Activated CD4-positive, CD25-positive, alpha-beta regulatory T cell treated with anti-CD3 and anti-CD28 coated beads, Interleukin-2, amount 50 U/mL, for 24 hours (primary cell): ENCODE measurements at regions not wholly inside any gene's neighbourhood (a gene's known extent, or its start where the extent isn't known, plus 50 kb on each side); places are given as distances from the start of the nearest gene placed in this dataset.
A peak's percentile ranks its signal among the peaks of the same experiment; 100 is the strongest.

Source experiments
- ATAC-seq, 2 donors: fragments of 150-1000 bp; cut with Tn5 transposase; one replicate each; pipeline ENCODE4 v1.10.0; 2021; ENCODE audit warnings: mild to moderate bottlenecking in 1 of 2, moderate library complexity in 1 of 2

DNA sequence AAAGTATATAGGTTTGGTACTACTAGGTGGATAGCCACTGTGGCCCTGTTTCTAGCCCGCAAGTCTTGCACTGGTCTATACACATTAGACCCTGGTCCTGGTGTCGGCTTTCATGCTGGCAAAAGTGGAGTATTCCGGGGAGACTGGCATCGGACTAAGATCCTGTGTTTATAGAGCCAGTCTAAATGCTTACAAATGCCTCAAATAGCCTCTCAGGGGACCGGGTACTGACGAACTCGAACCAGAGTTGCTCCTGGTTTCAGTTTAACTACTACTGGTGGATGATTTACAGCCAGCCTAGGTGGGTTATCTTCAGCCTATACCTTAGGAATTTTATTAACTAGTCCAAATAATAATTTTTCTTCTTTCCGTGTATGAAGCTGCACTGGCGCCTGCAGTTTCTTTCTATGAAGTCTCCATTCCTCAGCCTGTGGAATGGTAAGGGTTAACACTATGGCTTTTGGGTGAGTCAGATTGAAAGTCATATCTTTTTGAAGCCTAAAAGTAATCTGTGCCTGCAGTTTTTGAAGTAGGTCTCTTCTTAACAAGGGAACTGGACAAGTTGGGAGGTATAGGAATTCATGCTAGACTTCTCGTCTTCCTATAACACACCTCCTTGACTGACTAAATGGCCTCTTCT lies 51.3 kb downstream of the OR10H4 start:
- no peak for ATAC-seq

DNA sequence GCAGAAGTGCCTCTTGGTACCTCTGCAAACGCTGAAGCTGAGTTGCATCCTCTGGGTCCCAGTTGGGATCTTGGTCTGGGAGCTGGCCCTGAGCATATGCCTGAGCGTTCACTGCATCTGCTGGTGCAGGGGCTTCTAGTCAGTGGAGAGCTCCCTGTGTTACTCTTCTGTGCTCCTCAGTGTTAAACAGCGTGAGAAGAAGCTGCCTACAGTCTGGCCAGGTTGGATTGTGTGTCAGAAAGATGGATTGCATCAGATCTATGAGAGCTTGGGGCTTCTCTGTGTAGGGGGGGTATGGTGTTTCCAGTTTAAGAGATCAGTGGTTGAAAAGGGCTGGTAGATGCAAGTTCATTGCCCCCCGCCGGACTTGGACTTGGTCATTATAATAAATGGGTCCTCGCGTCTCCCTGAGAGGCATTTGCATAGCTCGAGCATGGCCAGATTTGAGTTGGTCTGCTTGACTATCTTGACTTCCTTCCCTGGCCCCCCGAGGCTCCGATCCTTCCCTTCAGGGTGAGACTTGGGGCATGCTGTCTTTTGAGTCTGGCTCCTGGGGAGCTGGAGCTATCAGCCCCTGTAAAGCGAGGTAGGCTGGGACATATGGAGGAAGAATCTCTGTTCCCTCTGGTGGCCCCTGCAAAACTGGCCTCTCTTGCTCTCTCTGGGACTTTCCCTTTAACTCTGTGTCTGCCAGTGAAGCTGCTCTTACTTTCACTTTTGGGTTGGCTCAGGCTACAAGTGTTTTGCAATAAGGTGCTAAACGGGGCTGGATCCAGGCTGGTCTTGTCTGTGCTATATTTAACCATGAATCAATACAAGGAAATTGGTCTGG lies 52.9 kb downstream of the OR10H4 start:
- peak; percentile 89 to 93 for ATAC-seq

DNA sequence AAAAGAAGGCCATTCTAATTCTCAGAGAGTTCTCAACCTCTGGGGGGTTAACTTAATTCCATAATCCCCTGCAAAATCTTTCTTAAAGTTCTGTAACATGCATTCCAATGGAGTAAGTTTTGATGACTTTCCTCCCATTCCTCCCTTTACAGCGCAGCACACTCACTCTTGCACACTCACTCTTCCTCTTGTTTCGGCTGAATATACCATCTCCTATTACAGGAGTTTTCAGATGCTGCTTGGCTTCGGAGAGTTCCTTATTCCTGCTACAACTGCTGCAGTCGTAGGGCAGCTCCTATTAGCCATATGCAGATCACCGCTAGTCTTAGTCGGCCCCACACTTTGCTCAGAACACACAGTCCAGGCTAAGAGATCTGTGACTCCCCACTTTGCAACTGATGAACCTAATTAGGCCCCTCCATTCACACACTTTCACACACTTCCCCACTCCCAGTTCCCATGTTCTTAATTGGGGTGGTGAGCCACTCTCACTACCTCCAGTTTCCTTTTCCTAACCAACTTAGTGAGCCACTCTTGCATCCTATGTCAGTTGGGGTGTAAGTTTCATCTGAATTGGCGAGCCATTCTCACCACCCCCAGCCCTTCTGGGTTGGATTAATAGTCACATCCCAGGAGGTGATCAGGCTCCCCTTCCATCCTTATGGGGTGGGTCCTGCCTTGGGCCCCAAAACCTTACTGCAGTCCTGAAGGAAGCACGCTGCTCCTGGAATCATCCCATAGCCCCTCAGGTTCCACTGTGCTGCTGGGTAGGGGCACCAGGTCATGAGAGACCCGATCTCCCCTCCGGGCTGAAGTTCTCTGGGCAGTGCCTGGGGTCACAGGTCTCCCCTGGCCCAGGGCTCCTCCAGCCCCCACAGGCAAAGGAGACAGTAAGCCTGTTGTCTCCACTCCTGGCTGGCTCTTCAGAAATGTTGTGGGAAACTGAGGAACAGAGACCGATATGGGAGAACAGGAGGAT lies 53.9 kb downstream of the OR10H4 start:
- no peak for ATAC-seq

DNA sequence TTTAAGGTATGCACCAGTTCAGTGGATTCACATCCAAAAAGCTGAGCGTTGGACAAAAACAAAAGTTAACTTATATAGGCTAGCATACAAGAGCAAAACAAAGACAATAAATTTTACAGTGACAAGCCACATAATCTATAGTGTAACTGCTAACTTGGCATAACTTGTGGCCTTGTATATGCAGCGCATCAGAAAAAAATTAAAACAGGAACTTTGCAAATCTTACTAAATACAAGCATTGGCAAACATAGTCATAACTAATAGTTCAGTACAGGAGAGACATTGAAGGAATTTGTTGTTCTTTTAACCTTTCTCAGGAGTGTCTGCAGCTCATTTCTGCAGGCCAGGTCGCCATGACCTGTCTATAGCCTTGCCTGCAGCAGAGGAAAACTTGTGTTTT lies 54.6 kb downstream of the OR10H4 start:
- ATAC-seq, result no peak

DNA sequence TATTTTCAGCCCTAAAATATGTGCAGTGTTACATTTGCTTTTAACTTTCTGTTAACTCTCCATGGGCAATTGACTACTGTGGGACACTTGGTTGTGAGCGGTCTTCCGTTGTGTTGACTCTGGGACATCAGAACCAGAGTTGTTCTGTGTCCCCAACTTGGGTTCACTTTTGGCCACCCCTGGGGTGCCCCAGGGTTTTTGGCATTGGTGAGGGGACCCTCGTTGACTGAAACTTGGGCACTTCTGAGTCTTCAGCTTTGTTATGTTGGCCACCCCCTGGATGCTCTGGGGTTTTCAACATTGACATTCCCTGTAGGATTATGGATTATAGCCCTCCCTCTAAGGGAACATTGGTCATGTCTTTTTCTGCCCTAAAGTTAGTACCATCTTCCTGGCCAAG lies 57.1 kb downstream of the OR10H4 start:
- no peak for ATAC-seq

DNA sequence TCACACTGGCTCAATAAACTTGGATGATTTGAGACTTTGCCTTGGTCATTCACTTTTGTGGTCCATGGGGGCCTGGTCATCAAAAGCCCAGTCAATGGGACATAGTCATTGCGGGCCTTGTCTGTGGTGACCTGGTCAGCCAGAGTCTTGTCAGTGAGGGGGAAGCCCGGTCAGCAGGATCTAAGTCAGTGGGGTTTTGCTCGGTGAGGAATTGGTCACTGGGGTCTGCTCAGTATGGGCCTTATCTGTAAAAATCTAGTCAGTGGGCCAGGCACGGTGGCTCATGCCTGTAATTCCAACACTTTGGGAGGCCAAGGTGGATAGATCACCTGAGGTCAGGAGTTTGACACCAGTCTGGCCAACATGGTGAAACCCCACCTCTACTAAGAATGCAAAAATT lies 63.7 kb upstream of the TPM4 start:
- ATAC-seq, result no peak

DNA sequence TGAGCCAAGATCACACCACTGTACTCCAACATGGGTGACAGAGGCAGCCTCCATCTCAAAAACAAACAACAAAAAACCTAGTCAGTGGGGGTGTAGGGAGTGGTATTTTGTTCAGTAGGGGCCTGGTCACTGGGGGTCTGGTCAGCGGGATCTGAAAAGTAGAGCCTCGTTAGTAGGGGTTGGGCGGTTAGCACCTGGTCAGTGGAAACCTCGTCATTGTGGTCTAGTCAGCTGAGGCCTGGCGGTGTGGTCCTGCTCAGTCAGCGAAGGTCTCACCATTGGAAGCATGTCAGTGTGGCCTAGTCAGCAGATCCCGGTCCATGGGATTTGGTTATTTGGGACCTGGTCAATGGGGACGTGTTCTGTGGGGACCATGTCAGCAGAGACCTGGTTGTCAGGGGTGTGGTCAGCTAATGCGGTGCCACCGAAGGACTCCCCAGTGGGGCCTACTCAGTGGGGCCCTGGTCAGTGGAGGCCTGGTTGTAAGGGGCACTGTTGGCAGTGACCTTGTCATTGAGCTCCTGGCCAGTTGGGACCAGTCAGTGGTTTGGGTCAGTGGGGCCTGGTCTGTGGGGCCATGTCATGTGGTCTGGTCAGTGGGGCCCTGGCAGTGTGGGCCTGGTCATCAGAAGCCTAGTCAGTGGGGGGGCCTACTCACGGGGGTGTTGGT lies 63.0 kb upstream of the TPM4 start:
- no peak for ATAC-seq

DNA sequence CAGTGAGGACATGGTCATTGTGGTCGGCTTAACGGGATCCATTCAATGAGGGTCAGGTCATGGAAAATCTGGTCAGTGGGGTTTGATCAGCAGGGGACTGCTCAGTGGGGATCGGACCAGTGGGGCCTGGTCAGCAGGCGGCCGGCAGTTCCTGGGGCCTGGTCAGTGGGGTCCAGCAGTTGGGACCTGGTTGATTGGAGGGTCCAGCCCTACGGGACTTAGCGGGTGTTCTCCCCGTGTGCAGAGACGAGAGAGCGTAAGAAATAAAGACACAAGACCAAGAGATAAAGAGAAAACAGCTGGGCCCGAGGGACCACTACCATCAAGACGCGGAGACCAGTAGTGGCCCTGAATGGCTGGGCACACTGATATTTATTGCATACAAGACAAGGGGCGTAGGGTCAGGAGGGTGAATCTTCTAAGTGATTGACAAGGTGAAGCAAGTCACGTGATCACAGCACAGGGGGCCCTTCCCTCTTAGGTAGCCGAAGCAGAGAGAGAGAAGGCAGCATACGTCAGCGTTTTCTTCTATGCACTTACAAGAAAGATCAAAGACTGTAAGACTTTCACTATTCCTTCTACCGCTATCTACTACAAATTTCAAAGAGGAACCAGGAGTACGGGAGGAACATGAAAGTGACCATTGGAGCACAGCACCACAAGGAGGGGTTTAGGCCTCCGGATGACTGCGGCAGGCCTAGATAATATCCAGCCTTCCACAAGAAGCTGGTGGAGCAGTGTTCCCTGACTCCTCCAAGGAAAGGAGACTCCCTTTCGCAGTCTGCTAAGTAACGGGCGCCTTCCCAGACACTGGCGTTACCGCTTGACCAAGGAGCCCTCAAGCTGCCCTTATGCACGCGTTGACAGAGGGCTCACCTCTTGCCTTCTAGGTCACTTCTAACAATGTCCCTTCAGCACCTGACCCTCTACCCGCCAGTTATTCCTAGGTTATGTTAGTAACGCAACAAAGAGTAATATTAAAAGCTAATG lies 62.1 kb upstream of the TPM4 start:
- no peak for ATAC-seq

DNA sequence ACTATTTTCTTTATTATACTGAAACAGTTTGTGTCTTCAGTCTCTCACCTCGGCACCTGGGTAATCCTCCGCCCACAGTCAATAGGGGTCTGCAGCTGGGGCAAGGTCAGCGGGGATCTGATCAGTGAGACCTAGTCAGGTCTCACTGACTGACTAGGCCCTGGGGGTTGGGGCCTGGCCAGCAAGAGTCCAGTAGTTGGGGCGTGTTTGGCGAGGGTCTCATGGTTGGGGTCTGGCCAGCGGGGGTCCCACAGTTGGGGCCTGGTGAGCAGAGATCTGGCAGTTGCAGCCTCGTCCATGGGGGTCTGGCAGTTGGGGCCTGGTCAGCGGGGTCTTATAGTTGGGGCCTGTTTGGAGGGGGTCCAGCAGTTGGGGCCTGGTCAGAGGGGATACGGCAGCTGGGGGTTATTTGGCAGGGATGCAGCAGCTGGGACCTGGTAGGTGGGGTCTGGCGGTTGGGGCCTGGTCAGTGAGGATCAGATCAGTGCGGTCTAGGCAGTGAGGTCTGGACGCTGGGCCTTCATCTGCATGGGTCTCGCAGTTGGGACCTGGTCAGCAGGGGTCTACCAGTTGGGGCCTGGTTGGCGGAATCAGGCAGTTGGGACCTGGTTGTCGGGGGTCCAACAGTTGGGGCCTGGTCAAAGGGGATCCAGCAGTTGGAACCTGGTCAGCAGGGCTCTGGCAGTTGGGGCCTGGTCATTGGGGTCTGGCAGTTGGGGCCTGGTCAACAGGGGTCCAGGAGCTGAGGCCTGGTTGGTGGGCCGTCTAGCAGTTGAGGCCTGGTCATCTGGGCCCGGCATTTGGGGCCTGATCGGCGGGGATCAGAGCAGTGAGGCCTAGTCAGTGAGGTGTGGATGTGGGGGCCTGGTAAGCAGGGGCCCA lies 61.1 kb upstream of the TPM4 start:
- no peak for ATAC-seq

DNA sequence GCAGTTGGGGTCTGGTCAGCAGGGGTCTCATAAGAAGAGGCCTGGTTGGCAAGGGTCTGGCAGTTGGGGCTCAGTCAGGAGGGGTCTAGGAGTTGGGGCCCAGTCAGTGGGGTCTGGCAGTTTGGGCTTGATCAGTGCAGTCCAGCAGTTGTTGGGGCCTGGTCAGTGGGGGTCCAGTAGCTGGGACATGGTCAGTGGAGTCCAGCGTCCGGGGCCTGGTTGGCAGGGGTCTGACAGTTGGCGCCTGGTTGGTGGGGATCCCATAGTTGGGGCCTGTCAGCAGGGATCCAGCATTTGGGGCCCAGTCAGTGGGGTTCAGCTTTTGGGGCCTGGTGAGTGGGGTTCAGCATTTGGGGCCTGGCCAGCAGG lies 60.5 kb upstream of the TPM4 start:
- ATAC-seq, result no peak

DNA sequence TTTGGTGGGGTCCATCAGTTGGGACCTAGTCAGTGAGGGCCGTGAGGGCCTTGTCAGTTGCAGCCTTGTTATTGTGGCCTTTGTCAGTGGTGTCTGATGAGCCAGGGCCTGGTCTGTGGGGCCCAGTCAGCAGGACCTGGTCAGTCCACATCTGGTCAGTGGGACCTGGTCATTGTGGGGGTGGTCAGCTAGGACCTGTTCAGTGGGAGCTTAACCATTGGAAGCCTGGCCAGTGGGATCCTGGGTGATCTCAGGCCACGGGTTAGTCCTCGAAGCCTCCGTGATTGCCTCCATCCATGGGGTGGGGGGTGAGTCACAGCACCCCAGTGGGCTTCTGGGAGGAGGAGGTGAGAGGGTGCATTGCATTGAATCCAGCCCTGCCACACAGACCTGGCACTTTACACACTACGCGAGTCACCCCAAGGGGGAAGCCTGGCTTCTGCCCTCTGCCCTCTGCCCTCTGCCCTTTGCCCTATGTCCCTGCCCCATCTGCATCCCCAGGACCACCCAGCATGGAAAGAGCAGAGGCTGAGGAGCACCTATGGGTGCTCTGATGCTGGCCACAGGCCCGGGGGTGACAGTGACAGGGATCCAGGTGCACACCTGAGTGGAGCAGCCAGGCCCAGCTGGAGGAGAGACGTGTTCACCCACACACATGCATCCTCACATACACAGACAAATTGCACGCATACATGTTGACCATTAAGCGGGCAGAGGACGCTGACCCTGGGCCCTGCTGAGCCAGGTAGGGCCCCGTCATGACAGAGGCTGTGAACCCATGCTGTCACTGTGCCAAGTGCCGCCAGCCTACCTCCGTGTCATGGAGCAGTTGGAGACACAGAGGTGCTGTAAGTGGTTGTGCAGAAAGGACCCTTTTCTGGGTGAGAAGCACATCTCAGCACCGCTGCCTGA lies 59.8 kb upstream of the TPM4 start:
- no peak for ATAC-seq

DNA sequence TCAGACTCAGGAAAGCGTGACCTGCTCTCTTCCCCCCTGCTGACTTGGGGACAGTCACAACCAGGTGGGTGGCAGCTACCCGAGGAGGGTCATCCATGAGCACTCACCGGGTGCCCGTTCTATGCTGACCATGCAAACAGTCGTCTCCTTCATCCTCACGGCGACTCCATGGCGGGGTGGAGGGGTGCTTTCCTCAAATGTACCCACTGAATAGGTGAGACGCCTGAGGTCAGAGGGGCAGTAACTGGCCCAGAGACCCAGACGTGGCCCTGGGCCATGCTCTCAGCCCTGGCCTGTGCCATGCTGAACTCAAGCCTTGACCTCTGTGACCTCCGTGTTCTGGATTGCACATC lies 59.2 kb upstream of the TPM4 start:
- ATAC-seq, result no peak

DNA sequence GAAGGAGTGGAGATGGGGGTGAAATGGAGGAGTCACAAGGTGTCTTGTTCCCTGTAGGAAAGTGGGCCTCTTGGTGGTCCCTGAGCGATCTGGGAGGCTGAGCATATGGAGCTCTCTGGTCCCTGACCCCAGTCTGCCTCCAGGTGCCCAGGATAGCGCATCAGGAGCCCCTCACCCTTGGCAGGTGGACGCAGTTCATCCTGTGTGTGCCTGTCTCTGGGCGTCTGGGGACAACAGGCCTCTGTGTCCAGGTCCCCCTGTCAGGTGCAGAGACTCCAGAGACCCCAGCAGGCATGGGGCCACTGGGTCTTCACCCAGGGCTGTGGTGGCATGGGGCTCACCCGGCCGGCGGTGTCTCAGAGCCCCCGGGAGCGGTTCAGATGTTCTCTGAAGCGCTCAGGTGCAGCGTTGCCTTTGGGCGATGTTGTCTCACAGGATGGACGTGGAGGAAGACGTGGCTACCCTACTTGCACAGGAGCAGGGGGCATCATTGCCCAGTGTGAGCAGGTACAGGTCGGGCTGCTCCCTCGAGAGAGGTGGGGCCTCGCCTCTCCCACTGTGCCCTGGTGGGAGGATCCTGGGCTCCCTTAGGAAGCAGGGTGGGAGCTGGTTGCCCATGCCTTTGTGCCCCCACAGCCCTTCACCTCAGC lies 58.1 kb upstream of the TPM4 start:
- no peak for ATAC-seq

DNA sequence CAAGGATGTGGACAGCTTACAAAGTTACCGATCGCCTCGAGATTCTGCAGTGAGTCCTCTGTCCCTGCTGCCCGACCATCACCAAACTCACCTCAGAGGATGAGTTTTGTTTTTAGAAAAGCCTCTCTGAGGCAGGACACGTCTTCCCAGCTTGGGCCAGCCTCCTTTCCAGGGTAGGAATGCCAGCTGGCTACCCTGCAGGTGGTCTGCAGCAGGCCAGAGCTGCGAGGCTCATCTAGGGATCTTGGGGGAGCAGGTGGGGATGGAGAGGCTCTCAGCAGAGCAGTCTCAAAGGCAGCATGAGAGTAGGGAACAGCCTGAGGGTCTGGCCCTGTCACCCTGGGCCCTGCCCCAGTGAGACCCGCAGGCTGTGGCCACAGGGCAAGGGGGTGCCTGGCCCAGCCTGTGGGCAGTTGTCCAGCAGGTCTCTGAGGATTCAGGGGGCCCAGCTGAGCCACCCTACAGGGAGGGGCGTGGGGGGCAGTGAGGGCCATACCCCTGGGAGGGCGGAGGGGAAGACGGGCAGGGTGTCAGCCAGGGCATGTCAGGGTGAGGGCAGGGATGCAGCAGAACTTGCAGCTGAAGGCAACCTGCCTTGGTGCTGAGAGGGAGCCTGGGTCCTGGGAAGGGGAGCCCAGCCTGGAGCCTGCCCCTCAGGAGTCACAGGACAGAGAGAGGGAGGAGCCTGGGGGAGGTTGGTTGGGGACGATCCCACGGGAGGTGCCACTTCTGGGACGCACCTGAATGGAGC lies 57.3 kb upstream of the TPM4 start:
- no peak for ATAC-seq

DNA sequence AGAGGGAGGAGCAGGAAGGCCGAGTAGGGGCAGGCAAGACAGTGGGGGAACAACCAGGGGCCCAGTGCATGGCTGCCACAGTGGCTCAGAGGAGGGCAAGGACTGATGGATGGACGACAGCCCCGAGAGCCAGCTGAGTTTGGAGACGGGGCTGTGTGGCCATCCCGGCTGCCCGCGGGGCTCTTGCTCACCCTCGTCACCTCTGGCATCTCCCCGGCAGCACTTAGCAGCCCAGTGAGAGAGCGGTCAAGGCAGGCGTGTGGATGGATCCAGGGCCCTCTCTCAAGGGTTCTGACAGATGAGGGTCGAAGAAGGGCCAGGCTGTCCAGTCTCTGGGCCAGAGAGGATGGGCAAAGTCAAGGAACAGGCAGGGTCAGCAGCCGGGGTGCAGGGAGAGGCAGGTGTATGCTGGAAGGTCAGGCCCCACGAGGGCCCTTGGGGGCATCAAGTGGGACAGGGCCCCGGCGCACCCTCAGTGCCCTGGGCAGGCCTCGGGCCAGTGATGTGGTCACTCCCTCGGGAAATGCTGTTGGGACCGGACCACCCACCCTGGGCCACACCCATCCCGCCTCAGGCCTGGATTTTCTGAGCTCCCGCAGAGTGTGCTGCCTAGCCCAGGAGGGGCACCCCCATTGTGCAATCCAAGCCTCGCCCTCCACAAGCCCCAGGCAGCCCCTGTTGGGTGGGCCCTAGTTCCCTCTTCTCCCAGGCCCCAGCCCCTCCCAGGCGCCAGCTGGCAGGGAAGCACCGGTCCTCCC lies 56.4 kb upstream of the TPM4 start:
- ATAC-seq, result no peak

DNA sequence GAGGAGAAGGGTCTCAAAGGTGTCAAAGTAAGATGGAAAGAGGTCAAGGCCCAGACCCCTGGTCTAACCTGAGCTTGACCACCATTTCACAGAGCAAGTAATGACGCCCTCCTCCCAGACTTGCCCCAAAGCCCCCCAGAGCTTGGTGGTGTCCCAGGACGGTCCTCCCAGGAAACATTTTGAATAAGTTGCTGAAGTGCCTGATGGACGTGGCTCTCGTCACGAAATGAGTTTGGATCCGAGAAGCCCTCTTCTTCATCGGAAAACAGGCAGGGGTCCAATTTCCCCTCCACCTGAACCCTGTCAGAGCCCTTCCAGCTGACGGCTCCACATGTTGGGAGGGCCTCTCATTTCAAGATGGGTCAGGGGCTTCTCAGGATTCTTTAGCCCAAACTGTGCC lies 54.5 kb upstream of the TPM4 start:
- ATAC-seq, result no peak

DNA sequence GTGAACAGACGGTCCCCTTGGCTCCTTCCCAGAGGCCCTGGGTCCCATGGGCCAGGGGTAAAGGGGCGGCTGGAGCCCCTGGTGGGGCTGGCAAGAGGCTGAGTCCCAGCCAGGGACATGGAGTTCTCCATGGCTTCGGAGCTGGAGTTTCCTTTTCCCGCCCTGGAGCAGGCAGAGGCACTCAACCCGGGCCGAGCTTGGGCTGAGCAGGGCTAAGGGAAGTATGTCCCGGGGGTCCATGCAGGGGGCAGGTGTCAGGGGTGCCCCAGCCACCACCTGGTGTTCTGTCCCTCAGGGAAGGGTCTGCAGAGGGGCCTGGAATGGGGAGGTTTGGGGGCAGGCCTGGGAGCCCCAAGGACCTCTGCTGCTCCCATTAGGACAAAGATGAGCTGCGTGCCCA lies 54.0 kb upstream of the TPM4 start:
- no peak for ATAC-seq
